BLaER1 (cell line): ENCODE measurements at regions not wholly inside any gene's neighbourhood (a gene's known extent, or its start where the extent isn't known, plus 50 kb on each side); places are given as distances from the start of the nearest gene placed in this dataset.
"Not testable (repeated sequence)": the region's sequence is repeated elsewhere in the genome, so short reads cannot be mapped to it uniquely, and the experiment has no call there.

Source experiments
- H3K27ac ChIP-seq: shearing (Covaris generic); formaldehyde crosslinking; 2 replicates; pipeline ENCODE4 v1.8.1; 2022
- H3K27me3 ChIP-seq: shearing (Covaris generic); formaldehyde crosslinking; 2 replicates; pipeline ENCODE4 v1.8.1; 2022
- H3K36me3 ChIP-seq: shearing (Covaris generic); formaldehyde crosslinking; 2 replicates; pipeline ENCODE4 v1.8.1; 2022
- H3K4me1 ChIP-seq: shearing (Covaris generic); formaldehyde crosslinking; 2 replicates; pipeline ENCODE4 v1.8.1; 2022
- H3K4me2 ChIP-seq: shearing (Covaris generic); formaldehyde crosslinking; 2 replicates; pipeline ENCODE4 v1.8.1; 2022
- H3K4me3 ChIP-seq: shearing (Covaris generic); formaldehyde crosslinking; 2 replicates; pipeline ENCODE4 v1.8.1; 2022
- H3K9ac ChIP-seq: shearing (Covaris generic); formaldehyde crosslinking; 2 replicates; pipeline ENCODE4 v1.8.1; 2022
- H3K9me3 ChIP-seq: shearing (Covaris generic); formaldehyde crosslinking; 2 replicates; pipeline ENCODE4 v1.8.1; 2022
- H4K20me1 ChIP-seq: shearing (Covaris generic); formaldehyde crosslinking; 2 replicates; pipeline ENCODE4 v1.8.1; 2022
- Cebpa-rat ChIP-seq: shearing (Covaris generic); IDR thresholded peaks from 2 replicates; pipeline ENCODE4 v1.8.1; 2022

GRCh38 chr12:25694072-25694471 lies 141.0 kb upstream of the LMNTD1 start:
- Histone ChIP-seq H3K4me3 (no peak overlapping the region), H3K4me1 (peaks cover 7% of the 10 kb centered on the region; the same call in 1 of the 2 replicates), H3K4me2 (no peak overlapping the region), H3K9me3 (peaks cover 3% of the 10 kb centered on the region; the same call in 1 of the 2 replicates), H3K9ac (no peak overlapping the region), H3K27me3 (no peaks in the 10 kb centered on the region), H3K27ac (no peak overlapping the region), H3K36me3 (no peaks in the 10 kb centered on the region), H4K20me1 (no peaks in the 10 kb centered on the region)
- no peak for TF ChIP-seq Cebpa-rat

DNA sequence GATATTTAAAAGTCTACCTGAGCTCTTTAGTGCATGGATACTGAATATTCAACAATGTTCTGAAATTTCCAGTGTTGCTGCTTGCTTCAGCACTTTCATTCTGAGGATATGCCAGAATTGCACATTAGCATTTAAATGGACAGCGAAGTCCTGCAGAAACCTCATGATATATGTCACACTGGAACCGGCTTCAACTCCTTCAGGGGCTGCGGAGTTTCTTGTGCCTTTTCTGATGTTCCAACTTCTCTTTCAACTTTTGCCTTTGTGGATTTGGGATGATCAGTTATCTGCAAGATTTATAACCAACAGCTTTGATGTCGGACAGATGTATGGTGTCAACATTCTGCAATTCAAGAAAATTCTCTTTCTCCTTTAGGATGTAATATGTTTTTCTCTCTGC lies 142.5 kb upstream of the LMNTD1 start:
- peaks cover 3% of the 10 kb centered on the region; the same call in 1 of the 2 replicates for H3K9me3 ChIP-seq
- H3K36me3 ChIP-seq = no peaks in the 10 kb centered on the region
- no peak overlapping the region for H3K9ac ChIP-seq
- no peak overlapping the region for H3K4me2 ChIP-seq
- no peaks in the 10 kb centered on the region for H3K27me3 ChIP-seq
- H4K20me1 ChIP-seq = no peaks in the 10 kb centered on the region
- H3K4me1 ChIP-seq = peaks cover 7% of the 10 kb centered on the region; the same call in 1 of the 2 replicates
- H3K27ac ChIP-seq = no peak overlapping the region
- no peak overlapping the region for H3K4me3 ChIP-seq
- TF ChIP-seq Cebpa-rat = no peak

- no peaks in the 10 kb centered on the region for H4K20me1 ChIP-seq
- H3K27me3 ChIP-seq = no peaks in the 10 kb centered on the region
- H3K36me3 ChIP-seq = no peaks in the 10 kb centered on the region
- no peak for TF ChIP-seq Cebpa-rat
- no peak overlapping the region for H3K4me2 ChIP-seq
- H3K4me1 ChIP-seq = peaks cover 7% of the 10 kb centered on the region; the same call in 1 of the 2 replicates
- peaks cover 3% of the 10 kb centered on the region; the same call in 1 of the 2 replicates for H3K9me3 ChIP-seq
- no peak overlapping the region for H3K4me3 ChIP-seq
- H3K27ac ChIP-seq = no peak overlapping the region
- H3K9ac ChIP-seq = no peak overlapping the region
These were observed 145.7 kb upstream of the LMNTD1 start for GRCh38 chr12:25698772-25699171.

GRCh38 chr12:25699454-25699853 lies 146.4 kb upstream of the LMNTD1 start:
- Histone ChIP-seq H3K27me3 (no peaks in the 10 kb centered on the region), H3K36me3 (no peaks in the 10 kb centered on the region), H3K9ac (no peak overlapping the region), H3K4me1 (peaks cover 7% of the 10 kb centered on the region; the same call in 1 of the 2 replicates), H3K27ac (no peak overlapping the region), H4K20me1 (no peaks in the 10 kb centered on the region), H3K4me2 (no peak overlapping the region), H3K4me3 (no peak overlapping the region), H3K9me3 (peaks cover 3% of the 10 kb centered on the region; the same call in 1 of the 2 replicates)
- TF ChIP-seq Cebpa-rat = no peak

DNA sequence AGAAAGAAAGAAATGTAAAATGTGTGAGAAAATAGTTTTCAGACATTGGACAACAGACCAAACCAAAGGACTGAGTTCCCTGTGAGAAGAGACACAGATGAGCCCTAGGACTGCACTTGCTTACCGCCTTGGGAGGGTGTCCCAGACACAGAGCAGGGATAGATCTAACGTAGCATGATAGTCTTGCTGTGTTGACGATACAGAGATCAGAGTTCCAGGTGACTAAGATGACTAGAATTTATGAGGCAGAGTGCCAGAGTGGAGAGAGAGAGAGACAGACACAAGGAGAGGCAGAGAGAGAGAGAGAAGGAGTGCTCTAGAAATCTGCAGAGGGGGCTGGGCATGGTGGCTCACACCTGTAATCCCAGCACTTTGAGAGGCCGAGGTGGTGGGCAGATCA lies 148.2 kb upstream of the LMNTD1 start:
- peaks cover 15% of the 10 kb centered on the region for H3K4me1 ChIP-seq
- H3K27me3 ChIP-seq = no peaks in the 10 kb centered on the region
- H3K9me3 ChIP-seq = peaks cover 4% of the 10 kb centered on the region; the same call in 1 of the 2 replicates
- H3K36me3 ChIP-seq = no peaks in the 10 kb centered on the region
- no peak for TF ChIP-seq Cebpa-rat
- no peak overlapping the region for H3K4me2 ChIP-seq
- no peaks in the 10 kb centered on the region for H4K20me1 ChIP-seq
- no peak overlapping the region for H3K9ac ChIP-seq
- no peak overlapping the region for H3K4me3 ChIP-seq
- H3K27ac ChIP-seq = no peak overlapping the region

DNA sequence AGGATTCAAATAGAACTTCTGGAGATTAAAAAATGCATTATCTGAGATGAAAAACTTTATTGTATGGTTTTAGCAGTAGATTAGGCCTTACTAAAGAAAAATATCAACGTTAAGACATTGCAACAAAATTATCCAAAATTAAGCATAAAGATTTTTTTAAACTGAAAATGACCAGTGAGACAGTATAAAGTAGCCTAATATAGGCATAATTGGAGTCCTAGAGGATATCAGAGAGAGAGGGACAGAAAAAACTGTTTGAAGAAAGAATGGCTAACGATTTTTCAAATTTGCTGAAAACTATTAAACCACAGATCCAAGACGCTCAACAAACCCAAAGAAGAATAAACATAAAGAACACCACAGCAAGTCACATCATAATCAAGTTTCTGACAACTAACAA lies 149.5 kb upstream of the LMNTD1 start:
- Histone ChIP-seq H3K4me1 (peaks cover 12% of the 10 kb centered on the region), H3K9me3 (peaks cover 15% of the 10 kb centered on the region), H4K20me1 (no peaks in the 10 kb centered on the region), H3K36me3 (no peaks in the 10 kb centered on the region), H3K9ac (no peak overlapping the region), H3K27me3 (no peaks in the 10 kb centered on the region), H3K4me3 (no peak overlapping the region), H3K4me2 (no peak overlapping the region), H3K27ac (no peak overlapping the region)
- no peak for TF ChIP-seq Cebpa-rat

DNA sequence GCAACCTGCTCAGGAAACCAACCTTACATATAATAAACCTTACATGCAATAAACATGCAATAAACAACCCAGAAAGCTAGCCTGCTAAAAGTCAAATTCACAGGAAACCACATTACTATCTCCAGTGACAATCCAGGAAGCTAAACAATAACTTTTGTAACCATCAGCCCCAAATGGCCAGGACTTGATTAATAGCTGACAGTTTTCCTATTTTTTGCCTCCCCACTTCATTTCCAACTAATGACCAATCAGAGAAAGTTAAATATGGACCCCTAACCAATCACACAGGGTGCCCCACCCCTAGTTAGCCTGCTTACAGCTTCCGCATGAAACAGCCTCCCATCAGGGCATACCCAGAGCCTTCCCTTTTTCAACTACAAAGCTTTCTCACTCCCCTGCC lies 152.2 kb upstream of the LMNTD1 start:
- Histone ChIP-seq H3K4me2 (0 out of 2 replicates have a peak overlapping the region, but pooled peaks have one; percentile 7), H3K4me1 (peaks cover 12% of the 10 kb centered on the region), H4K20me1 (no peaks in the 10 kb centered on the region), H3K9me3 (peaks cover 23% of the 10 kb centered on the region), H3K4me3 (no peak overlapping the region), H3K27ac (no peak overlapping the region), H3K27me3 (no peaks in the 10 kb centered on the region), H3K9ac (no peak overlapping the region), H3K36me3 (no peaks in the 10 kb centered on the region)
- TF ChIP-seq Cebpa-rat = no peak

DNA sequence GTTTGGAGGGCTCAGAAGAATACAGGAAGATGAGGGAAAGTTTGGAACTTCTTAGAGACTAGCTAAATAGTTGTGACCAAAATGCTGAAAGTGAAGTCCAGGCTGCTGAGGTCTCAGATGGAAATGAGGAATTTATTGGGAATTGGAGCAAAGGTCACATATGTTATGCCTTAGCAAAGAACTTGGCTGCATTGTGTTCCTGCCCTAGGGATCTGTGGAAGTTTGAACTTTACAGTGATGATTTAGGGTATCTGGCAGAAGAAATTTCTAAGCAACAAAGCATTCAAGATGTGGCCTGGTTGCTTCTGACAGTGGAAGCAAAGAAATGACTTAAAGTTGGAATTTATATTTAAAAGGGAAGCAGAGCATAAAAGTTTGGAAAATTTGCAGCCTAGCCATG lies 153.6 kb upstream of the LMNTD1 start:
- not testable (repeated sequence) for H3K4me3 ChIP-seq, H3K27ac ChIP-seq, H3K9ac ChIP-seq, H3K27me3 ChIP-seq, H3K4me2 ChIP-seq, H4K20me1 ChIP-seq, H3K36me3 ChIP-seq
- Histone ChIP-seq H3K4me1 (peaks cover 12% of the 10 kb centered on the region), H3K9me3 (peaks cover 33% of the 10 kb centered on the region)

DNA sequence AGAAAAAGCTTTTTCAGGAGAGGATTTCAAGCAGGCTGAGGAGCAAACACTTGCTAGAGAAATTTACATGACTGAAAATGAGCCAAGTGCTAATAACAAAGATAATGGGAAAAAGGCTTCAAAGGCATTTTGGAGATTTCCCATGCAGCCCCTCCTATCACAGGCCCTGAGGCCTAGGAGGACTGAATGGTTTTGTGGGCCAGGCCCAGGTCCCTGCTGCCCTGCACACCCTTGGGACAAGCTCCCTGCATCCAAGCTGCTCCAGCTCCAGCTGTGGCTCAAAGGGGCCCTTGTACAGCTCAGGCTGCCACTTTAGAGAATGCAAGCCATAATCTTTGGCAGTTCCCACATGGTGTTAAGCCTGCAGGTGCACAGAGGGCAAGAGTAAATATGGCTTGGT lies 154.0 kb upstream of the LMNTD1 start:
- Histone ChIP-seq H4K20me1 (no peaks in the 10 kb centered on the region), H3K36me3 (no peaks in the 10 kb centered on the region), H3K9me3 (peaks cover 33% of the 10 kb centered on the region), H3K9ac (no peak overlapping the region), H3K4me2 (no peak overlapping the region), H3K27ac (no peak overlapping the region), H3K27me3 (no peaks in the 10 kb centered on the region), H3K4me3 (no peak overlapping the region), H3K4me1 (peaks cover 12% of the 10 kb centered on the region)
- no peak for TF ChIP-seq Cebpa-rat

- Histone ChIP-seq H3K36me3 (no peaks in the 10 kb centered on the region), H3K4me3 (no peak overlapping the region), H3K4me2 (no peak overlapping the region), H3K9me3 (peaks cover 33% of the 10 kb centered on the region), H4K20me1 (no peaks in the 10 kb centered on the region), H3K27me3 (no peaks in the 10 kb centered on the region), H3K4me1 (peaks cover 13% of the 10 kb centered on the region), H3K9ac (no peak overlapping the region), H3K27ac (no peak overlapping the region)
- no peak for TF ChIP-seq Cebpa-rat
These were observed 155.6 kb upstream of the LMNTD1 start for GRCh38 chr12:25708661-25709060.

DNA sequence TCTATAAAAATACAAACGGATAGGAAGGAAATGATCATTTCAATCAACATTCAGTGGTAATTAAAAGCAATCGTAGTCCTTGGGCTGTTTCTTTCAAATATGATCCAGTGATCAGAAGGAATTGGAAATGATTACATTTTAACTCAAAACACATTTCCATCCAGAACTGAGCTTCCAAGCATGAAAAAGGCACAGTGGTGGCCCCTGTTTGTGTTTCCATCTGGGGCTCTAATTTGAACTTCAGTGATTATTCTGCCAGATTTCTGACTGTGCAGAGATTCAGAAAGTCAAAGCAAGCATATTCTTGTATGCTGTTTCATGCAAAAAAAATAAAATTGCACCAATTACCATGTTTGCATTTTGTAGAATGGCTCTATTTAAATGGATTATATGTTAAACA lies 157.0 kb upstream of the LMNTD1 start:
- Histone ChIP-seq H3K27ac (no peak overlapping the region), H4K20me1 (no peaks in the 10 kb centered on the region), H3K4me2 (no peak overlapping the region), H3K9ac (no peak overlapping the region), H3K4me3 (no peak overlapping the region), H3K4me1 (peaks cover 17% of the 10 kb centered on the region), H3K9me3 (peaks cover 33% of the 10 kb centered on the region), H3K36me3 (no peaks in the 10 kb centered on the region), H3K27me3 (no peaks in the 10 kb centered on the region)
- no peak for TF ChIP-seq Cebpa-rat

DNA sequence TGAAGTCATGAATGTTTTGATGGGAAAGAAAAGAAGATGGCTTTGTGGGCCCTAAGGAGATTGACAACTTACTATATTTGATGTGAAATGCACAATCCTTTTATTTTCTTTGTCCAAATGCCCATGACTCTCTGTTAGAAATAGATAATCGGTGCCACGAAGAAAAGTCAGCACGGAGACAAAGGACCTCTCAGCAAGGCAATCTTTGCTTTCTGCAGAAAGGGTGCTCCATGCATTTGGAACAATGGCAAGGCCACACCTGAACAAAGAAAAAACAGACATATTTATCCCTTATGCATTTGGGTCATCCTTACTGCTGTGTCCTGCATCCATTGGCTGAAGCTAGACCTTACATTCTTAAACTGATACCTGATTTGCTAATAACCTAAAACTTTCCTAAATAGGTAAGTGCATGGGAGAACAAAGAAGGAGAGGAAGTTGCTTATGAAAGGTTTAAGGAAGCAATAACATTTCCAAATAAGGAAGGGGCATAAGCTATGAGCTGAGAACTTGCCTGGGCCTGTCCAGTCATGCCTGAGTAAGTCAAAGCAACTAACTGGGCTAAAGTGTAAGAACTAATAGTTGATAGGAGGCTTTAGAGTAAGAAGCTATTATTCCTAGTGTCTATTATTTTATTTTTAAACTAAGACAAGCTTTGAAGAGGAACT lies 158.0 kb upstream of the LMNTD1 start:
- Histone ChIP-seq H3K4me1 (peaks cover 13% of the 10 kb centered on the region), H3K9me3 (peaks cover 33% of the 10 kb centered on the region)
- not testable (repeated sequence) for H3K9ac ChIP-seq, H3K27ac ChIP-seq, H3K4me3 ChIP-seq, H3K4me2 ChIP-seq, H4K20me1 ChIP-seq, H3K27me3 ChIP-seq, H3K36me3 ChIP-seq
